ENCODE measurements at regions not wholly inside any gene's neighbourhood (a gene's known extent, or its start where the extent isn't known, plus 50 kb on each side); places are given as distances from the start of the nearest gene placed in this dataset.

DNA sequence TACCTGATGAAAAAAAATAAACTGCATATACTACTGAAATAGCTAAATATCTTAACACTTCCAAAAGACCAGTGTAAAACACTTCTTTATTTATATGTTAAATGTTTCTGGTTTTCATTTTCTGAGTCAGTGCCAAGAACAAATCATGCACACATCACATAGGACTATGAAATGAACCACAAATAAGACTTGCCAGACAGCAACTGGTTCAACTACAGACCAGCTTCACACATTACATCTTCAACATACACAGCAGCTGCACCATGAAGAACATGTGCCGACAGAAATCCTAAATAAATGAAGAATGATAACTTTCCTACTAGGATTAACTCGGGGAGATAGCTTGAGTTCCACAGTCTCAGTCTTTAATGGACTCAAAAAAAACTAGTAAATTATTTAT lies 168.3 kb upstream of the STXBP5 start:
- H3K4me3 ChIP-seq (replicated peaks; ENCODE audit: insufficient read depth, low read length), result no peak overlapping the region
- no peak for TF ChIP-seq GABPA (IDR thresholded peaks at IDR 0.05; ENCODE audit: low read depth)
- TF ChIP-seq POLR2AphosphoS5 (IDR thresholded peaks at IDR 0.05; ENCODE audit: low read depth), result no peak
- TF ChIP-seq, protein P1, sequence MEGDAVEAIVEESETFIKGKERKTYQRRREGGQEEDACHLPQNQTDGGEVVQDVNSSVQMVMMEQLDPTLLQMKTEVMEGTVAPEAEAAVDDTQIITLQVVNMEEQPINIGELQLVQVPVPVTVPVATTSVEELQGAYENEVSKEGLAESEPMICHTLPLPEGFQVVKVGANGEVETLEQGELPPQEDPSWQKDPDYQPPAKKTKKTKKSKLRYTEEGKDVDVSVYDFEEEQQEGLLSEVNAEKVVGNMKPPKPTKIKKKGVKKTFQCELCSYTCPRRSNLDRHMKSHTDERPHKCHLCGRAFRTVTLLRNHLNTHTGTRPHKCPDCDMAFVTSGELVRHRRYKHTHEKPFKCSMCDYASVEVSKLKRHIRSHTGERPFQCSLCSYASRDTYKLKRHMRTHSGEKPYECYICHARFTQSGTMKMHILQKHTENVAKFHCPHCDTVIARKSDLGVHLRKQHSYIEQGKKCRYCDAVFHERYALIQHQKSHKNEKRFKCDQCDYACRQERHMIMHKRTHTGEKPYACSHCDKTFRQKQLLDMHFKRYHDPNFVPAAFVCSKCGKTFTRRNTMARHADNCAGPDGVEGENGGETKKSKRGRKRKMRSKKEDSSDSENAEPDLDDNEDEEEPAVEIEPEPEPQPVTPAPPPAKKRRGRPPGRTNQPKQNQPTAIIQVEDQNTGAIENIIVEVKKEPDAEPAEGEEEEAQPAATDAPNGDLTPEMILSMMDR (IDR thresholded peaks at IDR 0.05; ENCODE audit: insufficient read depth, low read length), result no peak
- TF ChIP-seq, protein P2, sequence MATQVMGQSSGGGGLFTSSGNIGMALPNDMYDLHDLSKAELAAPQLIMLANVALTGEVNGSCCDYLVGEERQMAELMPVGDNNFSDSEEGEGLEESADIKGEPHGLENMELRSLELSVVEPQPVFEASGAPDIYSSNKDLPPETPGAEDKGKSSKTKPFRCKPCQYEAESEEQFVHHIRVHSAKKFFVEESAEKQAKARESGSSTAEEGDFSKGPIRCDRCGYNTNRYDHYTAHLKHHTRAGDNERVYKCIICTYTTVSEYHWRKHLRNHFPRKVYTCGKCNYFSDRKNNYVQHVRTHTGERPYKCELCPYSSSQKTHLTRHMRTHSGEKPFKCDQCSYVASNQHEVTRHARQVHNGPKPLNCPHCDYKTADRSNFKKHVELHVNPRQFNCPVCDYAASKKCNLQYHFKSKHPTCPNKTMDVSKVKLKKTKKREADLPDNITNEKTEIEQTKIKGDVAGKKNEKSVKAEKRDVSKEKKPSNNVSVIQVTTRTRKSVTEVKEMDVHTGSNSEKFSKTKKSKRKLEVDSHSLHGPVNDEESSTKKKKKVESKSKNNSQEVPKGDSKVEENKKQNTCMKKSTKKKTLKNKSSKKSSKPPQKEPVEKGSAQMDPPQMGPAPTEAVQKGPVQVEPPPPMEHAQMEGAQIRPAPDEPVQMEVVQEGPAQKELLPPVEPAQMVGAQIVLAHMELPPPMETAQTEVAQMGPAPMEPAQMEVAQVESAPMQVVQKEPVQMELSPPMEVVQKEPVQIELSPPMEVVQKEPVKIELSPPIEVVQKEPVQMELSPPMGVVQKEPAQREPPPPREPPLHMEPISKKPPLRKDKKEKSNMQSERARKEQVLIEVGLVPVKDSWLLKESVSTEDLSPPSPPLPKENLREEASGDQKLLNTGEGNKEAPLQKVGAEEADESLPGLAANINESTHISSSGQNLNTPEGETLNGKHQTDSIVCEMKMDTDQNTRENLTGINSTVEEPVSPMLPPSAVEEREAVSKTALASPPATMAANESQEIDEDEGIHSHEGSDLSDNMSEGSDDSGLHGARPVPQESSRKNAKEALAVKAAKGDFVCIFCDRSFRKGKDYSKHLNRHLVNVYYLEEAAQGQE (IDR thresholded peaks at IDR 0.05; ENCODE audit: insufficient replicate concordance, low read depth), result no peak
- no peak for TF ChIP-seq SPI1 (IDR thresholded peaks at IDR 0.05; ENCODE audit: borderline replicate concordance, low read depth)
- no peak for DNase-seq (ENCODE audit: low read depth in 1 of 2, low spot score in 1 of 2)
- no peaks in the 10 kb centered on the region for H3K27me3 ChIP-seq (ENCODE audit: insufficient read depth, poor library complexity, severe bottlenecking)
- no peak overlapping the region for H3K27ac ChIP-seq (replicated peaks)

DNA sequence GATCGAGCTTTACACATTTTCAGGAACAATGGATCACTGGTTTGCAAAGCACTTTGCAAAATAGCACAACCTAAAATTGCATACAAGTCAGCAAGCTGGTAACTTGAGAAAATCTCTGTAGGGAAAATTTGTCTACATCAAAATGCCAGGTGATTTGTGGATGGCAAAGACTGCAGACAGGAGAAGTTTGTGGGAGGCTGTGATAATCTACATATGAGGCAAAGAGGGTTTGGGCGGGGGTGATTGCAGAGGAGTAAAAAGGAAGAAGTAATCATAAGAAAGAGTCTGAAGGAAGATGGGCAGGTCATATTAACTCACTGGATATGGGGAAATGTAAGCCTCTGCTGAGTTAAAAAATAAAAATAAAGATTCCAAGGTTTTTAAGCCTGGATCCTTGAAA lies 166.3 kb upstream of the STXBP5 start:
- no peaks in the 10 kb centered on the region for H3K27me3 ChIP-seq (ENCODE audit: insufficient read depth, poor library complexity, severe bottlenecking)
- H3K4me3 ChIP-seq (replicated peaks; ENCODE audit: insufficient read depth, low read length), result no peak overlapping the region
- TF ChIP-seq, protein P2 (IDR thresholded peaks at IDR 0.05; ENCODE audit: insufficient replicate concordance, low read depth), result no peak
- no peak for TF ChIP-seq SPI1 (IDR thresholded peaks at IDR 0.05; ENCODE audit: borderline replicate concordance, low read depth)
- TF ChIP-seq POLR2AphosphoS5 (IDR thresholded peaks at IDR 0.05; ENCODE audit: low read depth), result no peak
- TF ChIP-seq, protein P1 (IDR thresholded peaks at IDR 0.05; ENCODE audit: insufficient read depth, low read length), result no peak
- TF ChIP-seq GABPA (IDR thresholded peaks at IDR 0.05; ENCODE audit: low read depth), result no peak
- no peak for DNase-seq (ENCODE audit: low read depth in 1 of 2, low spot score in 1 of 2)
- H3K27ac ChIP-seq (replicated peaks), result no peak overlapping the region

DNA sequence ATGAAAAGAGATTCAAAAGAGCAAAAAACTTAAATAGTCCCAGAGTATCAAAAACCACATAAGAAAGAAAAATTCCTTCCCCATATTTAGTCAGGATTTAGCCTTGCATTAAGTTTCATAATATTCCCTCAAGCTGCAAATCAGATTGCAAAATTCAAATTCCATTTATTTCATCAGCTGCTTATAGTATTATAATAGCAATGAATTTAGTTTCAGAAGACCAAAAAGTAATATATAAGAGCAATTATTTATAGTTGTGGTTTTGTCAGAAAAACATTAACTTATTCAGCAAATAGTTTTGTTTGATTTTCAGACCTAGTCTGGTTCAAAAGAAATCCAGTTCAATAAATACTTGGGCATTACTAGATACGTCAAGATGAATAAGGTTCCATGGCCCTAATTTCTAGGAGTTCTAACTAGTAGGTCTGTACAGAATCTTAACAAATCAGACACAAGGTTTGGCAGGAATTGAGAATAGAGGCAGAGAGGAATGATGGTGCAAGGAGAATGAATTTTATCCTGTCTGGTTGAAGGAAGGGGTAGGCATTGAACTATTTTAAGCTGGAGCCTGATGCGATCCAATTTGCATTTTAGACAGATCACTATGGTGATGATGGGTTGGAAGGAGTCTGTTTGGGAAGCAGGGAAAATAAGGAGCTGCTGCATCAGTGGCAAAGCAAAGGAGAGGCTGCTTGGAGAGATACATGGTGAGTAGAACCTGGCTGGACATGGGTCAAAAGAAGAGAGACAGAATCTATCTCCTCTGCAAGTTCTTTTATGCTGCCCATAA lies 163.9 kb upstream of the STXBP5 start:
- Histone ChIP-seq H3K27ac (replicated peaks) (no peak overlapping the region), H3K27me3 (ENCODE audit: insufficient read depth, poor library complexity, severe bottlenecking) (no peaks in the 10 kb centered on the region), H3K4me3 (replicated peaks; ENCODE audit: insufficient read depth, low read length) (no peak overlapping the region)
- no peak for DNase-seq (ENCODE audit: low read depth in 1 of 2, low spot score in 1 of 2)
- TF ChIP-seq GABPA (IDR thresholded peaks at IDR 0.05; ENCODE audit: low read depth), result no peak
- TF ChIP-seq POLR2AphosphoS5 (IDR thresholded peaks at IDR 0.05; ENCODE audit: low read depth), result no peak
- no peak for TF ChIP-seq SPI1 (IDR thresholded peaks at IDR 0.05; ENCODE audit: borderline replicate concordance, low read depth)
- TF ChIP-seq, protein P2 (IDR thresholded peaks at IDR 0.05; ENCODE audit: insufficient replicate concordance, low read depth), result no peak
- TF ChIP-seq, protein P1 (IDR thresholded peaks at IDR 0.05; ENCODE audit: insufficient read depth, low read length), result no peak
